GM19240 (cell line): ENCODE measurements at regions not wholly inside any gene's neighbourhood (a gene's known extent, or its start where the extent isn't known, plus 50 kb on each side); places are given as distances from the start of the nearest gene placed in this dataset.
"Not testable (repeated sequence)": the region's sequence is repeated elsewhere in the genome, so short reads cannot be mapped to it uniquely, and the experiment has no call there.

ENCODE experiments used
- DNase-seq: peaks from one replicate; pipeline ENCODE4 v3.0.0; 2011; ENCODE audit warnings: low spot score; ENCODE audit not compliant: insufficient read length

DNA sequence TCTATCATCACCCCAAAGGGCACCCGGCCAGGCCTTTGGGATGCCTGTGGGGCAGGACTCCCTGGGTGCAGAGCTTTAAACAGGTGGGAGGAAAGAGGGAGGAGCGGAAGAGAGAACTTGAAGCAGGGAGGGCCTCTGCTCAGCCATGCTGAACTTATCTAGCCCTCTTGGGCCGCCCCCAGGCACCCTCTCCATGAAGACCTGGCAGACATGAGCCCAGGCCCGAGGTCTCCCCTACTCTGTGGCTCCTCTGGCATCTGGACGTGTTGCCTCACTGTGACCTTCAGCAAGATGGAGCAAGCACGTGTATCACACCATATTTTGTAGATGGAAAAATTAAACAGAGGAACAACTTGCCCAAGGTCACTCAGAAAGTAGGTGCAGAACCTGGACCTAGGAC is 711.4 kb downstream of the MATN1 start:
- no peak for DNase-seq

DNA sequence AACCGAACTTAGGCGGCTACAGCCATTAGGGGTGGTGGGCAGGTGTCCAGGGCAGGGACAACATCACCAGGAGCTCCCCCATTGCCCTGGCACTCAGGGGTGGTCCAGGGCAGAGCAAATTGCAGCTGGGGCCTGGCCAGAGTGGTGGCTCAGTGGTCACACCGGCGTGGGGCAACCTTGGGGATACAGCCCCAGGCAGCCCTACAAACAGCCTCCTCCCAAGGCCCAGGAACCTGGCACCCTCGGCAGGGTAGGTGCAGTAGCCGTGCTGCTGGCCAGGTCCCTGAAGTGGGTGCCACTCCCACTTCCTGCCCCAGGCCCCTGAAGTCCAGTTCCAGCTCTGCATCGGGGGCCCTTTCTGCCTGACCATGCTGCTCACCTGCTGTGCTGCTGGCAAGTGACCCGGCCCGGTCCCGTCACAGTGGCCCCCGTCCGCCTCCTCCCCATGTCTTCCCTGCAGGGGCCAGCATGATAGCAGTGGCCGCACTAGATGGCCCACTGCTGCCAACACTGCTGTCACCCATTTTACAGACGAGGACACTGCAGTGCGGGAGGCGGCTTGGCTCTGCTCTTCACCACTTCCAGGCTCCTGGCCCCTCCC is 712.8 kb downstream of the MATN1 start:
- DNase-seq: no peak

DNA sequence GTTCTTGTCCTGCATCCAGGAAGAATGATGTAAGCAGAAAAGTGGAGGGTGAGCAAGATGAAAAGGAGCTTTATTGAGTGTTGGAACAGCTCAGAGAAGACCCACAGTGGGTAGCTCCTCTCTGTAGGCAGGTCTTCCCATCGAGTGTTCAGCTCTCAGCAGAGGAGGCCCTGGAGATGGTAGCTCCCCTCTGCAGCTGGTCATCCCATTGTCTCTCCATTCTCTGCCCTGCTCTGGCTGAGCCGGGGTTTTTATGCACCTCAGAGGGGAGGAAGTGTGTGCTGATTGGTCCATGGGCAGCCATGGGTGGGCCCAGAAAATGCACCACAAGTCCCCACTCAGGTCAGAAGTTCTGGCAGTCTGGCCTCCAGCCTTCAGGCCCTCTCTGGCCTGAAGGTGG is 713.7 kb downstream of the MATN1 start:
- no peak for DNase-seq

DNA sequence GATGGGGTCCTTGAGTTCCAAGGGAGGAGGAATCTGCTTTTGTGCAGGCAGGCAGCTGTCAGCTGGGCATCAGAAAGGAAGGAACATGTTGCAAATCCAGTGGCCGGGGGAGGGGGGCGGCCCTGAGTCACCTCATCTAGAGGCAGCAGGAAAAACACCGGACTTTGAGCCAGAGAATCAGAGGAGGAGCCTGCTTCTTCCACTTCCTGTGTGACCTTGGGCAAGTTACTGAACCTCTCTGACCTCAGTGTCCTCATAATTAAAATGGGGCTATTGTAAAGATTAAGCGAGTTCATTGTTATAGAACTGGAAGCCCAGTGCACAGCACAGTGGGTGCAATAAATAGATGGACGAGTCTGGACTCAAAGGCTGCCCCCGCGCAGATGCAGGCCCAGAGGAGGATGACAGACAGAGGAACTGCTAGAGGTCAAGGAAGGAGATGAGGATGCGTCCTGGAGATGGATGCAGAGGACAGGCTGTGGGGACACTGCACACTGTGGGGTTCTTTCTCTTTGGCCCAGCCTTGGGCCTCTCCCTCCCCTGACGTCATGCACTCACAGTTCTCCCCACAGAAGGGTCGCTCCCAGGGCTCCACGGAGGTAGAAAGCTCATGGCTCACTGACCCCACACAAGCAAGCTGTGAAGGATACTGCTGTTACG is 714.3 kb downstream of the MATN1 start:
- DNase-seq: no peak

DNA sequence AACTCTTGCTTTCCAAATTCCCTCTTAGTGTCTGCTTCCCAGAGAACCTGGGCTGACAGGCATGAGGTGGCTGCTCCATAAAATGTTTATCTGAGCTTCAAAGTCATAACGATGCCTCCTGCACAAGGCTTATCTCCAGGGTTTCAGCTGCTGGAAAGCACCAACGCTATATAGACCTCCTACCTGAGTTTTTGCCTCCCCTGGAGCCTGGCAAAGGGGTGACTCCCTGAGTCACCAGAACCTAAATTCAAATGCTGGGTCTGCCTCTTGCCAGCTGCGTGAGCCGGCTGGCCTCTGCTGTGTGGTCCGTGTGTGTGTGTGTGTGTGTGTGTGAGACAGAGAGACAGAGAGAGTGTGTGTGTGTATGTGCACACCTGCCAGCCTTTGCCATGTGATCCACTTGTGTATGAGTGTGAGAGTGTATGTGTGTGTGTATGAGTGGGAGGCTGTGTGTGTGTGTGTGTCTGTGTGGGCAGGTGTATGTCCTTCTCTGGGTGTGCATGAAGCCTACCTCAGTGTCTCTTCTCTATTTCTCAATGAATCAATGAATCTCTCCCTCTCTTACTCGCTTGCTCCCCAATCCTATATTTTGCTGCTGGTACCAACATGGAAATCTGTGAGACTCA is 714.9 kb downstream of the MATN1 start:
- no peak for DNase-seq

DNA sequence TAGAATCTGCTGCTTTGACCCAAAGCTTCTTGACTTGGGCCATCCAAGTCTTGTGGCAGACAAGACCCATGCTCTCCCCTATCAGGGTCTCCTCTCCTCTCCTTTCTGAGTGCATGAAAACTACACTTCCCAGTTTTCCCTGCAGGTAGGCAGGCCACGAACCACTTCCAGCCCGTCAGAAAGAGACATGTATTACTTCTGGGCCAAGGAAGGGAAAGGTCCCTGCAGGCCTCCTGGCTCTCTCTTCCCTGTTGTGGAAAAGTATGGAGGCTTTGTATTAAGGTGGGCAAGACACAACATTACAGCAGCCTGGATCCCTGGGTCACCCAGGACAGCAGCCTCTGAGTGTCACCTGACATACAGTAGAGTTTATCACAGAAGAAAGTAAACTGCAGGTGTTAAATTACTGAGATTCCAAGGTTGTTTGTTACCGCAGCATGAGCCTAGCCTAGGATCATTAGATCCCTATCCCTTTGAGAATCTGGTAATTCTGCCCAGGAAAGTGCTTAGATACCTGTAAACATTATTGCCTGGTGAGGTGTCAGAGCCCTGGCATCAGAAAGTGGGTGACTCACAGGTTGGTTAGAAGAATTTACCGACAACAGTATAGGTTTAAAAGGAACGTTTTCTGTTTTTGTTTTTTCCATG is 717.3 kb downstream of the MATN1 start:
- no peak for DNase-seq

DNA sequence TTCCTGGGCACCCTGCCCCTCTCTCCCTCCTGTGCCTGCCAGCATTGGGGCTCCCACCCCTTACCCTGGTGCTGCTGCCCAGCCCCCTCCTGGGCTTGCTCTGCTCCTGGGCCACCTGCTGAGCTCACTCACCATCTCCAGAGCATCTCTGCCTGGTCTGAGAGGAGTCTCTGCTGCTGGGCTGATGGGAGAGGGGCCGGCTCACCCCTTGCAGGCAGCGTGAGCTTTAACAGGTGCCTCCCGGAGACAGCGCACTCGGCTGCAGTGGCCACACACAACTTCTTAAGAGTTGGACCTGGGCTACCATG is 721.7 kb downstream of the MATN1 start:
- DNase-seq: no peak

DNA sequence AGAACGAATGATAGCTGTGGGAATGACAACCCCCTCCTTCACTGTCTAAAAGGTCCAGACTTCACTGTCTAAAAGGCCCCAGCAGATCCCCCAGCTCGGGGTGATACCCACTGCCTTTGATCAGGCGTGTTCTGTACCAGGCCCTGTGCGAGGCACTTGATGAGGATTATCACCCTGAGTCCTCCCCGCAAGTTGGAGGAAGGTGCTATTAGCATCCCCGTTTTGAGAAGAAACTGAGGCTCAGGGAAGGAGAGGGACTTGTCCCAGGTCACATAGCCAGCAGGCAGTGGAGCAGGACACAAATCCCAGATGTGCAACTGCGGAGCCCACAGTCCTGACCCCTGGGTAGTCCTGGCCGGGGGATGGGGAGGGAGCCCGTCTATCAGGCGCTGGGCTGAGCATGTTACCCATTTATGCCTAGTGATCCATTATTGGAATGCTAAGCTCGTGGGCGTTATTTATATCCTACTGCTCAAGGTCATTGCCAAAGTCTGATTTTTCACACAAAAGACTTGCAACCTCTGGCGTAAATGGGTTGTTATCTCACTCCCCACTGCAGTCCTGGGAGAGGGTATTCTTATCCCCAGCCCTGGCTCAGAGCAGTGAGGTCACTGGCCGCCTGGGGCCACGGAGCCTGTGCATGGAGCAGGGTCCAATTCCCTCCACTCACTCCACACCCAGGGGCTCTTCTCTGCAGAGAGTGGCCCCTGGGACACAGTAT is 722.2 kb downstream of the MATN1 start:
- no peak for DNase-seq

DNA sequence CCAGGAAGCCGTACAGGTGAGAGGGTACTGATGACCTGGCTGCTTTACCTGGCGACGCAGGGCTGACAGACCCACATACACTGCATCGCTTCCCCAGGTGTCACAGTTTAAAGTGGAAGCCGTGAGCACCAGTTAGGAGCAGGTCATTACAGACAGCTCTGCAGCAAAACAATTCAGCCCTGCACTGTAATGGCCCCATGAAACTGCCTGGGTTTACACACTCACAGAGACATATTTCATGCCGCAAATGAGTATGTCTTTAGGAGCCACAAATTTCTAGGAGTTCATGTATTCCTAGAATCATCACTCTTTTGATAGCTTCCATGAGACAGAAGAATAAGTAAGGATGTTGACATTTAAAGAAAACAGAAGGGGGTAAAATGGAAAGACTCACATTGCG is 723.1 kb downstream of the MATN1 start:
- DNase-seq: no peak

DNA sequence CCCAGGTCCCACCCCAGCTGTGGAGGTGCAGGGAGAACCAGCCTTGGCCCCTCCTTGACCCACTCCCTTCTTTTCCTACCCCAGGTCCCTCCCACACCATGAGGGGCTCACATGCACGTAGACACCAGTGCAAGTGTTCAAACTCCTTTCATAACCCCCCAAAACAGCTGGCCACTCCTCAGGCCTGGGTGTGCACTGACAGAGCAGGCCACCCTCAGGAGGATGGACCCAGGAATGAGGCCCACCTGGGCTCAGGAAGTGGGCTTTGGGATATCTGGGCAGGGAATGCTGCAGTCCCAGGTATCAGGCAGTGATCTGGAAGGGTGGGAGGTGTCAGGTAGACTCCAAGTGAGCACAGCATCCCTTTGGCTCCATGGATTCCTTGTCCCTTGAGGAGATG is 723.8 kb downstream of the MATN1 start:
- no peak for DNase-seq

DNA sequence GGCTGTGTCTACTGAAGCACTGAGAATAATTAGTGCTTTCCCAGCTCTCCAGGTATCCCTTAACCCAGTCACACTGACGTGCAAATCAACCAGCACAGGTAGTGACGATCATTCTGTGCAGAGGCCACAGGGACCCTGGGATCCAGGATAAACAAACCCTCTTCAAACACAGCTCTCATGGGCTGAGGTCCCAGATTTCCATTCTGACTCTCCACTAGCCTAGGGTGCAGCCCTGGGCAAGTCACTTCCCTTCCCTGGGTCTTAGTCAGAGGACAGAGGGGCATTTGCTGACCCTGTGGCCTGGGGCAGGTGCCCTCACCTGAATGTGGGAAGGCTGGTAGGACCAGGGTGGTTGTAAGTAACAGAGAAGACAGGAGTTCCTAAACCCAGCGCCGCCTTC is 724.7 kb downstream of the MATN1 start:
- DNase-seq: no peak

DNA sequence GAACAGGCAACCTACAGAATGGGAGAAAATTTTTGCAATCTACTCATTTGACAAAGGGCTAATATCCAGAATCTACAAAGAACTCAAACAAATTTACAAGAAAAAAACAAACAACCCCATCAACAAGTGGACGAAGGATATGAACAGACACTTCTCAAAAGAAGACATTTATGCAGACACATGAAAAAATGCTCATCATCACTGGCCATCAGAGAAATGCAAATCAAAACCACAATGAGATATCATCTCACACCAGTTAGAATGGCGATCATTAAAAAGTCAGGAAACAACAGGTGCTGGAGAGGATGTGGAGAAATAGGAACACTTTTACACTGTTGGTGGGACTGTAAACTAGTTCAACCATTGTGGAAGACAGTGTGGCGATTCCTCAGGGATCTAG is 725.6 kb downstream of the MATN1 start:
- not testable (repeated sequence) for DNase-seq

DNA sequence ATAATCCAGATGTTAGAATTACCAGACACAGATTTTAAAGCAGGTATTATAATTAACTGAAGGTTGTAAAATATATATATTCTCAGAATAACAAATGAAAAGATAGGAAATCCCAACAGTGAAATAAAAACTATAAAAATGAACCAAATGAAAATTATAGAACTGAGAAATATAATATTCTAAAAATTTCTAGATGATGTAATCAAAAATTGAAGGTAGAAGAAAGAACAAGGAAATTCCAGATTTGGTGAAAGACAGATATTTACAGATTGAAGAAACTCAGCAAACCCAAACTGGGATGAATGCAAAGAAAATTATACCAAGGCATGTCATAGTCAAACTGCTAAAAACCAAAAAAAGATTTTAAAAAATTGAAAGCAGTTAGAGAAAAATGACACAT is 729.4 kb downstream of the MATN1 start:
- no peak for DNase-seq

DNA sequence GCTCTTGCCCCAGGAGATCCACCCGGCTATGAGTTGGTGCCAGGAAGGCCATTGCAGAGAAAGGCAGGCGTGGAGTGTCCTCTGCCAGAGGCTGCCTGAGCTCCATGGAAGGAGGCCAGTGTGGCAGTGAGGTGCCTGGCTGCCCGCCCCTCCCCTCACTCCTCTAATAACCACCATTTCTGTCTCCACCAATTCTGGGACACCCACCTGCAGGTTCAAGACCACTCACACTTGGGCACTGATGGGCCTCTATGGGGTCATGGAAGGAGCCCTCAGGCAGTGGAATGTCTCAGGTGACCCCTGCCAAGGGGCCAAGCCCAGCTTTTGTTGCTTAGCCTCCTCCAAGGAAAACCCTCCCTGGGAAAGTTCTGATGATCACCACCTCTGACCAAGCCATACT is 731.6 kb downstream of the MATN1 start:
- DNase-seq: no peak

DNA sequence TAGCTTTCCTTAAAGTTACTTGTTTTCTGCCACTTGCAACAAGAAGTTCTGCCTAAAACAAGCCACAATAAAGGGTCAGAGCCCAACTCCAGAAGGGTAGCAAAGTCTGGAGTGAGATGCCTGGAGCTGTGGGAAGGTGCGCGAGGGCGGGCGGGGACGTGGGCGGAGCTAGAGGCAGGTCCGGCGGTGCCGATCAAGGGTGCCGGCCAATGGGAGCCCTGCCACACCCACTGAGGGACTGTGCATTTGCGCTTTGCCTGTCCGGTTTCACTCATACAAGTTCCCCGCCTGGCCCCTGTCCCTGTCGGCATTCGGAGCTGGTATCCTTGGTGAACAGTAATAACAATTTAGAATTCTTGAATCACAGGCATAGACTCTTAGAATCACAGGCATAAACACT is 732.4 kb downstream of the MATN1 start:
- no peak for DNase-seq

DNA sequence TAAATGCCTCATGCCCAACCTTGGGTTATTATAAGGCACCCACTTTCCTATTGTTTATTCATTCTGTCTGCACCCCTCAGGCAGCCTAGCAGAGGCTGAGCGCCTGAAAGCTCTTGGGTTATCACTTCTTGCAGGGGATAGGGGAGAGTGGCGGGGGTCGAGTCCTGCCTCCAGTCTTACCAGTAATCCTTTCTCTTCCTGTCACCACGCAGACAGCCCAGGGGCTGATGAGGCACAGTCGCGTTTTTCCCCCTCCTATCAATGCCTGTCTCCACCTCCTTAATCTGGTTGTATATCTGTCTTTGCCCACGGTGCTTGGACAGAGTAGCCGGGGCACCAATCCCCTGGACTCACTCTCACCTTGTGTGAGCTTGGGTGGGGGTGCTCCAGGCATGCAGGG is 733.1 kb downstream of the MATN1 start:
- no peak for DNase-seq

DNA sequence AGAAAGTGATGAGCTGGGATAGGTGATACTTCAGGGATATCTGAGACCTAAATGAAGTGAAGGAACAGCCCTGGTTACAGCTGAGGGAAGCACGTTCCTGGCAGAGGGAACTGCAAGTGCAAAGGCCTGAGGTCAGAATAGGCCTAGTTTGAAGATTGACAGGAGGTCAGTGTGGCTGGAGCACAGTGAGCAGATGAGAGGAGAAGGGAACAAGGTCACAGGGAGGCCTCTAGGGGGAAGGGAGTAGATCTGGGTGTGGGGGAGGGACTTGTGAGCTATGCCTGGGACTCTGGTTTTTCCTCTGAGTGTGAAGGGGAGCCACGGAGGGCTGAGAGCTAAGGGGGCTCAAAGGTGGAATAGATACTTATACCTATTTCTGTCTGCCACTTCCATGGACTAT is 736.4 kb downstream of the MATN1 start:
- no peak for DNase-seq

DNA sequence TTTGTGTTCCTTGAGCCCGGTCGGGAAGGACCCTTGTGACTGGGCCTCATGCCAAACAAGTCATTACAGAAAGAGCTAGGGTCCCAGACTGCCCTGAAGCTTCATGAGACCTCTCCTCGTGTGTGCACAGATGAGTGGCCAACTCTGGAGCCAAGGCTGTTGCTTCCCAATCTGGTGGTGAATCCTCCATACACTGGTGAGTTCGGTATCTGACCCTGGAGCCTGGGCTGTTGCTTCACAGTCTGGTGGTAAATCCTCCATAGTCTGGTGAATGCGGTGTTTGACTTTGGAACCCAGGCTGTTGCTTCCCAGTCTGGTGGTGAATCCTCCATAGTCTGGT is 737.8 kb downstream of the MATN1 start:
- DNase-seq: no peak

DNA sequence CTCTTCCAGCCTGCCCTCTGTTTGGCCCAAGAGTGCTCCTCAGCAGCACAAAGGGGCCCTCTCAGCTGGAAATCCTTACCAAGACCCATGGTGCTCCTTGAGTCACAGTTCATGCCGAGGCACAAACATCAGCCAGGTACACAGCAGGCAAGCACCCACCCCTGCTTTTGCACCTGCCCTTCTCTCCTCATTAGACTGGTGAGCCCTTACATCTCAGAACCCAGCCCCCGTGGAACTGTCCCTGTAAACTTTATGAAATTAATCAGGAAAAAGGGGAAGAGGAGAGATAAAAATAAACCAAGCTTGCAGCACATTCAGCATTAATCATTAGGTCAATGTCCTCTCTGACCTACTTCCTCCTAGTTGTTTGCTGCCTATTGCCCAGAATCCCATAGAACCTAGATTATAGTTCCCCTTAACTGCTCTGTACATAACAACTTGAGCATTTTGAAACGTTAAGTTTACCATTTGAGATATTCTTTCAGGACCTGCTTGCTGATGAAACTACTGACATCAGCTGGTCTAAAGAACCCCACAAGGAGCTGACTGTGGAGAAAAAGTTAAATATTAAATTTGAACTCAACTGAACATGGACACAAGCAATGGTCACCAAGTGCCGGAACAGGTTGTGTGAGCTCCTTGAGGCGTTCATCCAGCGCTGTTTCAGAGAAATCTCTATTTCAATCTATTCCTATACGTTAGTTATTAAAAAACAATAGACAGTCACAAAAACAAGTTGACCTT is 738.4 kb downstream of the MATN1 start:
- DNase-seq: no peak

DNA sequence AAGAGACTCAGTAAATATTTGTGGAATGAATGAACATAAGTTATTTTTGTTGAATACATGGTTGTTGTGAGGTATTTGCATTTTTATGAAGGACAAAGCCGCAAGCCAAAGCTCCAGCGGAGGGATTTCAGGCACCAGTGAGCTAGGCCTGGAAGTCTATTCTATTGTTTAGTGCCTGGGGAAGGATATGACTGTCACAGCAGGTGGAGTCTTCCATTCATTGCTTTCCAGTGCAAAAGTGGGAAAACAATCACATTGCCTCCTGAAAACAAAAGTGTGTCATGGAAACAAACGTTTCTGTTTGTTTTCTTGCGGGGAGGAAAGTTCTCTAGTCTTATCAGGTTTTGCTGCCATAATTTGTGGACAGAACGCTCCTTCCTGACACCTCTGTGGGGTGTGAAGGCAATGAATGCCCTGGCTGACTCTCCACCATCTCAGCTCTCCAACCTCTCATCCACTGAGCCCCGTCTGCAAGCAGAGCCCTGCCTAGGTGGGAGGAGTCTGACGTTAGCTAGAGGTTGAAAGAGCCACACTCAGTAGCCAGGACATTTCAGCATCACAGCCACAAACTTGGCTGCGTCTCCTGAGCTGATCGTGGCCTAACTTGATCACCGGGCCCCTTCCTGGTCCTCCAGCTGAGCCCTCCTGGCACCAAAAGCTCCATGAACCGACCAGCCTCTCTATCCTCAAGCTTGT is 739.1 kb downstream of the MATN1 start:
- no peak for DNase-seq

DNA sequence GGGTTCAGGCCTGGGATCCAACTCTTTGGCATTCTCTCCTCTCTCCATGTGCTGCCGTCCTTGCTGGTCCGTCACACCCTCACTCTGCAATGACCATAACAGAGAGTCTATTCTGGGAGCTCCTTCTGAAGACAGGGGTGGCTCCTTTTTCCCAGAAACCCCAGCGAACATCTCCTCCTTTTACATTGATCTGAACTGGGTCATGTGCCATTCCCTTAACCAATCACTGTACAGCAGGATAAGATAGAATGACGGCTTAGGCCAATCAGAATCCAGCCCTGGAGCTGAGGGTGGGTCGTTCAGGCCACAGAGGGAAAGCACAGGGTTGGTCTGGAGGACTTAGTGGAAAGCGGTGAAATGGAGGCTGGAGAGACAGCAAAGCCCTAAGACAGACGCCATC is 740.1 kb downstream of the MATN1 start:
- DNase-seq: no peak
